Activated CD8-positive, alpha-beta T cell treated with anti-CD3 and anti-CD28 coated beads, Interleukin-2, amount 10 ng/mL, durations not matched to agents 7 days and 5 days (primary cell): ENCODE measurements at regions not wholly inside any gene's neighbourhood (a gene's known extent, or its start where the extent isn't known, plus 50 kb on each side); places are given as distances from the start of the nearest gene placed in this dataset.

Experiments
- ATAC-seq: fragments of 150-1000 bp; cut with Tn5 transposase; one replicate; pipeline ENCODE4 v1.10.0; 2021; ENCODE audit warnings: moderate library complexity
- CTCF ChIA-PET: fragments of 350-600 bp; sonication (Branson Sonifier 250); formaldehyde crosslinking; loops from one replicate; lab custom pipeline; 2021; ENCODE audit warnings: antibody characterized with exemption; lab: Charles Lee
- POLR2A ChIA-PET: fragments of 350-600 bp; sonication (Branson Sonifier 250); formaldehyde crosslinking; loops from one replicate; lab custom pipeline; 2021; ENCODE audit warnings: antibody characterized with exemption; lab: Charles Lee
- DNase-seq: peaks from one replicate; pipeline ENCODE4 v3.0.0-alpha.2; 2020
- H3K27ac Mint-ChIP-seq: one replicate; pipeline ENCODE4 v1.8.0; 2021; ENCODE audit warnings: mild to moderate bottlenecking, mixed read lengths
- H3K27me3 Mint-ChIP-seq: one replicate; pipeline ENCODE4 v1.8.0; 2021; ENCODE audit warnings: low read depth, mixed read lengths
- H3K36me3 Mint-ChIP-seq: one replicate; pipeline ENCODE4 v1.8.0; 2021; ENCODE audit warnings: low read depth, mixed read lengths
- H3K4me1 Mint-ChIP-seq: one replicate; pipeline ENCODE4 v1.8.0; 2021; ENCODE audit warnings: low read depth, mixed read lengths
- H3K4me3 Mint-ChIP-seq: one replicate; pipeline ENCODE4 v1.8.0; 2021; ENCODE audit warnings: mild to moderate bottlenecking, mixed read lengths
- H3K9me3 Mint-ChIP-seq: one replicate; pipeline ENCODE4 v1.8.0; 2022; ENCODE audit warnings: mixed read lengths; ENCODE audit not compliant: insufficient read depth

- H3K27ac Mint-ChIP-seq, result no peak overlapping the region
- no peaks in the 10 kb centered on the region for H3K4me1 Mint-ChIP-seq
- no peaks in the 10 kb centered on the region for H3K9me3 Mint-ChIP-seq
- ATAC-seq (no peak), DNase-seq (no peak)
- CTCF ChIA-PET, result no interaction called here
- no peak overlapping the region for H3K4me3 Mint-ChIP-seq
- no peaks in the 10 kb centered on the region for H3K36me3 Mint-ChIP-seq
- no peaks in the 10 kb centered on the region for H3K27me3 Mint-ChIP-seq
- POLR2A ChIA-PET, result no interaction called here
Observed at GRCh38 chr21:23542097-23542496, 2065.2 kb downstream of the MRPL39 start.

GRCh38 chr21:23541571-23541970, 2065.7 kb downstream of the MRPL39 start:
- ATAC-seq (no peak), DNase-seq (no peak)
- CTCF ChIA-PET, result no interaction called here
- Mint-ChIP-seq H3K9me3 (no peaks in the 10 kb centered on the region), H3K4me1 (no peaks in the 10 kb centered on the region), H3K36me3 (no peaks in the 10 kb centered on the region), H3K4me3 (no peak overlapping the region), H3K27me3 (no peaks in the 10 kb centered on the region), H3K27ac (no peak overlapping the region)
- POLR2A ChIA-PET, result no interaction called here

GRCh38 chr21:23534850-23535249, 2072.4 kb downstream of the MRPL39 start:
- Mint-ChIP-seq H3K27ac (no peak overlapping the region), H3K4me3 (no peak overlapping the region), H3K36me3 (no peaks in the 10 kb centered on the region), H3K9me3 (no peaks in the 10 kb centered on the region), H3K4me1 (no peaks in the 10 kb centered on the region), H3K27me3 (no peaks in the 10 kb centered on the region)
- ATAC-seq (no peak), DNase-seq (no peak)
- ChIA-PET CTCF (no interaction called here), POLR2A (interaction anchor here (0.6 kb wide), 1 partner anchor 29 kb away, joined by 4 read pairs; no protein-coding TSS in a partner anchor)

- H3K27ac Mint-ChIP-seq, result no peak overlapping the region
- ChIA-PET POLR2A (no interaction called here), CTCF (no interaction called here)
- H3K9me3 Mint-ChIP-seq, result no peaks in the 10 kb centered on the region
- no peaks in the 10 kb centered on the region for H3K4me1 Mint-ChIP-seq
- DNase-seq (no peak), ATAC-seq (no peak)
- H3K36me3 Mint-ChIP-seq, result no peaks in the 10 kb centered on the region
- no peak overlapping the region for H3K4me3 Mint-ChIP-seq
- no peaks in the 10 kb centered on the region for H3K27me3 Mint-ChIP-seq
Observed at GRCh38 chr21:23531444-23531843, 2075.8 kb downstream of the MRPL39 start.

GRCh38 chr21:23524685-23525084, 2082.6 kb downstream of the MRPL39 start:
- Mint-ChIP-seq H3K27ac (no peak overlapping the region), H3K27me3 (no peaks in the 10 kb centered on the region), H3K9me3 (no peaks in the 10 kb centered on the region), H3K36me3 (no peaks in the 10 kb centered on the region), H3K4me1 (no peaks in the 10 kb centered on the region), H3K4me3 (no peak overlapping the region)
- POLR2A ChIA-PET, result no interaction called here
- no peak for ATAC-seq
- CTCF ChIA-PET, result no interaction called here
- no peak for DNase-seq

GRCh38 chr21:23522751-23523150, 2084.5 kb downstream of the MRPL39 start:
- DNase-seq (no peak), ATAC-seq (no peak)
- Mint-ChIP-seq H3K4me1 (no peaks in the 10 kb centered on the region), H3K9me3 (no peaks in the 10 kb centered on the region), H3K4me3 (no peak overlapping the region), H3K27ac (no peak overlapping the region), H3K27me3 (no peaks in the 10 kb centered on the region), H3K36me3 (no peaks in the 10 kb centered on the region)
- ChIA-PET CTCF (no interaction called here), POLR2A (no interaction called here)

GRCh38 chr21:23507501-23507900, 2099.8 kb downstream of the MRPL39 start:
- CTCF ChIA-PET, result no interaction called here
- POLR2A ChIA-PET, result no interaction called here
- no peak overlapping the region for H3K4me3 Mint-ChIP-seq

GRCh38 chr21:23496729-23497128, 2110.6 kb downstream of the MRPL39 start:
- Mint-ChIP-seq H3K27ac (no peak overlapping the region), H3K36me3 (no peaks in the 10 kb centered on the region), H3K4me1 (no peaks in the 10 kb centered on the region), H3K9me3 (no peaks in the 10 kb centered on the region), H3K4me3 (no peak overlapping the region), H3K27me3 (no peaks in the 10 kb centered on the region)
- POLR2A ChIA-PET, result no interaction called here
- ATAC-seq, result no peak
- CTCF ChIA-PET, result no interaction called here
- no peak for DNase-seq

More at GRCh38 chr21:23507501-23507900, 2099.8 kb downstream of the MRPL39 start:
- Mint-ChIP-seq H3K4me1 (no peaks in the 10 kb centered on the region), H3K27me3 (no peaks in the 10 kb centered on the region), H3K36me3 (no peaks in the 10 kb centered on the region), H3K27ac (no peak overlapping the region), H3K9me3 (no peaks in the 10 kb centered on the region)
- no peak for ATAC-seq
- no peak for DNase-seq

GRCh38 chr21:23488245-23488644, 2119.0 kb downstream of the MRPL39 start:
- Mint-ChIP-seq H3K27ac (no peak overlapping the region), H3K4me3 (no peak overlapping the region), H3K9me3 (no peaks in the 10 kb centered on the region), H3K36me3 (no peaks in the 10 kb centered on the region), H3K4me1 (no peaks in the 10 kb centered on the region), H3K27me3 (no peaks in the 10 kb centered on the region)
- ChIA-PET CTCF (no interaction called here), POLR2A (interaction anchor here (0.6 kb wide), 1 partner anchor 629 kb away, joined by 5 read pairs; no protein-coding TSS in a partner anchor)
- DNase-seq, result no peak
- no peak for ATAC-seq

GRCh38 chr21:23480591-23481270, 2126.6 kb downstream of the MRPL39 start:
- no peak overlapping the region for H3K27ac Mint-ChIP-seq
- ChIA-PET POLR2A (no interaction called here), CTCF (no interaction called here)
- H3K36me3 Mint-ChIP-seq, result no peaks in the 10 kb centered on the region
- DNase-seq, result no peak
- ATAC-seq, result no peak
- no peaks in the 10 kb centered on the region for H3K4me1 Mint-ChIP-seq
- no peaks in the 10 kb centered on the region for H3K9me3 Mint-ChIP-seq
- H3K4me3 Mint-ChIP-seq, result no peak overlapping the region
- H3K27me3 Mint-ChIP-seq, result no peaks in the 10 kb centered on the region

GRCh38 chr21:23478381-23478780, 2128.9 kb downstream of the MRPL39 start:
- H3K27ac Mint-ChIP-seq, result no peak overlapping the region
- no peaks in the 10 kb centered on the region for H3K4me1 Mint-ChIP-seq
- H3K4me3 Mint-ChIP-seq, result no peak overlapping the region
- ChIA-PET CTCF (no interaction called here), POLR2A (no interaction called here)
- DNase-seq (no peak), ATAC-seq (no peak)
- H3K36me3 Mint-ChIP-seq, result no peaks in the 10 kb centered on the region
- H3K27me3 Mint-ChIP-seq, result no peaks in the 10 kb centered on the region
- no peaks in the 10 kb centered on the region for H3K9me3 Mint-ChIP-seq

GRCh38 chr21:23475281-23476219, 2131.7 kb downstream of the MRPL39 start:
- Mint-ChIP-seq H3K4me3 (no peak overlapping the region), H3K27me3 (no peaks in the 10 kb centered on the region), H3K4me1 (no peaks in the 10 kb centered on the region), H3K9me3 (no peaks in the 10 kb centered on the region), H3K27ac (no peak overlapping the region), H3K36me3 (no peaks in the 10 kb centered on the region)
- DNase-seq, result no peak
- ATAC-seq, result no peak
- CTCF ChIA-PET, result no interaction called here
- POLR2A ChIA-PET, result no interaction called here
